ENCODE measurements at regions not wholly inside any gene's neighbourhood (a gene's known extent, or its start where the extent isn't known, plus 50 kb on each side); places are given as distances from the start of the nearest gene placed in this dataset.

- H3K4me3 ChIP-seq (ENCODE audit: control insufficient read depth, low read depth, low read length): no peak overlapping the region
- TF ChIP-seq CTCF (IDR thresholded peaks at IDR 0.05; ENCODE audit: control insufficient read depth, insufficient read depth, low read depth, low read length, missing control alignments): no peak
- DNase-seq (ENCODE audit: low read depth): peak; percentile 20
These were observed 56.5 kb upstream of the NTRK3 start for GRCh38 chr15:88312941-88313579.

- DNase-seq (ENCODE audit: low read depth): no peak
- H3K4me3 ChIP-seq (ENCODE audit: control insufficient read depth, low read depth, low read length): no peak overlapping the region
- no peak for TF ChIP-seq CTCF (IDR thresholded peaks at IDR 0.05; ENCODE audit: control insufficient read depth, insufficient read depth, low read depth, low read length, missing control alignments)
These were observed 52.8 kb upstream of the NTRK3 start for GRCh38 chr15:88309363-88309762.

GRCh38 chr15:88307344-88307743 lies 50.8 kb upstream of the NTRK3 start:
- TF ChIP-seq CTCF (IDR thresholded peaks at IDR 0.05; ENCODE audit: control insufficient read depth, insufficient read depth, low read depth, low read length, missing control alignments): no peak
- H3K4me3 ChIP-seq (ENCODE audit: control insufficient read depth, low read depth, low read length): no peak overlapping the region
- DNase-seq (ENCODE audit: low read depth): no peak

Measured in AG09309 (cell line).